Prostate gland (tissue), 2 donors: ENCODE measurements at regions not wholly inside any gene's neighbourhood (a gene's known extent, or its start where the extent isn't known, plus 50 kb on each side); places are given as distances from the start of the nearest gene placed in this dataset.

Source experiments
- POLR2A ChIP-seq: fragments of 450-650 bp; IDR thresholded peaks from one replicate; pipeline ENCODE4 v1.6.1; 2016; ENCODE audit warnings: antibody characterized with exemption, mild to moderate bottlenecking
- TF ChIP-seq, protein P1 (sequence below), 4 experiments: fragments of 200-600 bp in 2 of 4; fragments of 450-650 bp in 2 of 4; sonication (generic) in 2 of 4; IDR thresholded peaks; 1 replicate in 3 of 4; 2 replicates in 1 of 4; pipeline ENCODE4 v1.5.1; 2016 to 2019; ENCODE audit warnings: antibody characterized with exemption in 4 of 4, mild to moderate bottlenecking in 2 of 4, moderate library complexity in 2 of 4

DNA sequence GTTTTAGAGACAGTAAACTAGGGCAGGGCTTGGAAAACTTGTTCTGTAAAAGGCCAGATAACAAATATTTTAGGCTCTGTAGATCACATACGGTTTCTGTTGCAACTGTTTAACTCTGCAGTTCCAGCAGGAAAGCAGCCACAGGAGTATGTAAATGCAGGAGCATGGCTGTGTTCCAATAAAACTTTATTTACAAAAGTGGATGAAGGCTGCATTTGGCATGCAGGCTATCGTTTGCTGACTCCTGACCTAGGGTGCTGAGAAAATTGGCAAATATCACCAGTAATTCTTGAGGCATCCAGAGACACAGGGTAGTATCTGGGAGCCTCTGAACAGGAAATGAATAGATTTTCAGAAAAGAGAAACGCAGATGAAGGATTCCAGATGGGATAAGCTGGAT lies 274.0 kb downstream of the MAF start:
- TF ChIP-seq, protein P1, sequence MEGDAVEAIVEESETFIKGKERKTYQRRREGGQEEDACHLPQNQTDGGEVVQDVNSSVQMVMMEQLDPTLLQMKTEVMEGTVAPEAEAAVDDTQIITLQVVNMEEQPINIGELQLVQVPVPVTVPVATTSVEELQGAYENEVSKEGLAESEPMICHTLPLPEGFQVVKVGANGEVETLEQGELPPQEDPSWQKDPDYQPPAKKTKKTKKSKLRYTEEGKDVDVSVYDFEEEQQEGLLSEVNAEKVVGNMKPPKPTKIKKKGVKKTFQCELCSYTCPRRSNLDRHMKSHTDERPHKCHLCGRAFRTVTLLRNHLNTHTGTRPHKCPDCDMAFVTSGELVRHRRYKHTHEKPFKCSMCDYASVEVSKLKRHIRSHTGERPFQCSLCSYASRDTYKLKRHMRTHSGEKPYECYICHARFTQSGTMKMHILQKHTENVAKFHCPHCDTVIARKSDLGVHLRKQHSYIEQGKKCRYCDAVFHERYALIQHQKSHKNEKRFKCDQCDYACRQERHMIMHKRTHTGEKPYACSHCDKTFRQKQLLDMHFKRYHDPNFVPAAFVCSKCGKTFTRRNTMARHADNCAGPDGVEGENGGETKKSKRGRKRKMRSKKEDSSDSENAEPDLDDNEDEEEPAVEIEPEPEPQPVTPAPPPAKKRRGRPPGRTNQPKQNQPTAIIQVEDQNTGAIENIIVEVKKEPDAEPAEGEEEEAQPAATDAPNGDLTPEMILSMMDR (IDR thresholded peaks at IDR 0.05) = no peak
- no peak for TF ChIP-seq POLR2A
